ENCODE measurements at regions not wholly inside any gene's neighbourhood (a gene's known extent, or its start where the extent isn't known, plus 50 kb on each side); places are given as distances from the start of the nearest gene placed in this dataset.

GRCh38 chr18:28372186-28372585 lies 195.3 kb upstream of the CDH2 start:
- no peak overlapping the region for H3K27ac ChIP-seq (ENCODE audit: control insufficient read depth, insufficient read depth)
- no TSS peak for BruUV-seq (replicated peaks)
- POLR2A ChIA-PET = no interaction called here
- no peaks in the 10 kb centered on the region for H3K79me2 ChIP-seq (ENCODE audit: control insufficient read depth, insufficient read depth, low read length)
- H2AFZ ChIP-seq (ENCODE audit: control insufficient read depth, low read depth, low read length) = no peak overlapping the region
- intact Hi-C loops (cut with micrococcal nuclease; ENCODE audit: unreplicated experiment) = no loop called here
- RAD21 ChIA-PET (ENCODE audit: unreplicated experiment) = no interaction called here
- in situ Hi-C loops (cut with MboI) = no loop called here
- H3K4me3 ChIP-seq = no peak overlapping the region
- FAIRE-seq (no peak), ATAC-seq (no peak), DNase-seq (ENCODE audit: low read depth, low spot score) (no peak)
- no peak overlapping the region for H3K4me2 ChIP-seq (ENCODE audit: control insufficient read depth, insufficient read depth)
- no peaks in the 10 kb centered on the region for H3K9me3 ChIP-seq (replicated peaks; ENCODE audit: control insufficient read depth, insufficient read depth, low read length)
- no peaks in the 10 kb centered on the region for H3K4me1 ChIP-seq (ENCODE audit: control insufficient read depth, insufficient read depth, low read length)
- H3K27me3 ChIP-seq (replicated peaks in 1 of 2; ENCODE audit: control insufficient read depth in 2 of 2, insufficient read depth in 2 of 2, low read length in 1 of 2) = no peaks in the 10 kb centered on the region
- H4K20me1 ChIP-seq (ENCODE audit: control insufficient read depth, insufficient read depth) = no peaks in the 10 kb centered on the region
- CTCF ChIA-PET = no interaction called here
- H3K9ac ChIP-seq (ENCODE audit: control insufficient read depth, insufficient read depth, low read length) = no peak overlapping the region
- WGBS (ENCODE audit: insufficient coverage, insufficient replicate concordance, low lambda C conversion rate, missing lambda C conversion rate) = 38% methylated on average over 4 of the region's 4 CpGs
- no peaks in the 10 kb centered on the region for H3K36me3 ChIP-seq (ENCODE audit: control insufficient read depth in 2 of 2, insufficient read depth in 2 of 2, low read length in 1 of 2)
- SMC1A ChIA-PET (ENCODE audit: uncharacterized antibody, unreplicated experiment) = interaction anchor here (1.8 kb wide), 1 partner anchor 12 kb away, joined by 5 read pairs; no protein-coding TSS in a partner anchor
- TF ChIP-seq CTCF (IDR thresholded peaks at IDR 0.05 in 2 of 3, conservative IDR thresholded peaks at IDR 0.05 in 1 of 3; ENCODE audit: control insufficient read depth in 2 of 3, extremely low read depth in 1 of 3, insufficient read depth in 1 of 3, low read depth in 3 of 3, low read length in 3 of 3) (no peak), ESRRA (IDR thresholded peaks at IDR 0.05; ENCODE audit: low read length) (no peak), REST (IDR thresholded peaks at IDR 0.05; ENCODE audit: low read depth, low read length) (no peak), RUNX3 (IDR thresholded peaks at IDR 0.05; ENCODE audit: low read length) (no peak), ATF3 (IDR thresholded peaks at IDR 0.05; ENCODE audit: borderline replicate concordance, extremely low read depth, low read depth, low read length) (no peak), USF1 (IDR thresholded peaks at IDR 0.05; ENCODE audit: borderline replicate concordance, extremely low read length, insufficient read depth, low read depth, low read length) (no peak), PAX5 (IDR thresholded peaks at IDR 0.05; ENCODE audit: borderline replicate concordance, low read depth, low read length) (no peak), PBX3 (IDR thresholded peaks at IDR 0.05; ENCODE audit: insufficient replicate concordance, low read depth, low read length) (no peak), NFYA (IDR thresholded peaks at IDR 0.05; ENCODE audit: borderline replicate concordance, low read depth, low read length) (no peak), KDM1A (IDR thresholded peaks at IDR 0.05; ENCODE audit: borderline replicate concordance) (no peak), RBBP5 (conservative IDR thresholded peaks at IDR 0.05) (no peak), SUZ12 (IDR thresholded peaks at IDR 0.05; ENCODE audit: unreplicated experiment) (no peak), USF2 (IDR thresholded peaks at IDR 0.05; ENCODE audit: borderline replicate concordance, low read depth, low read length) (no peak)
